ENCODE measurements at regions not wholly inside any gene's neighbourhood (a gene's known extent, or its start where the extent isn't known, plus 50 kb on each side); places are given as distances from the start of the nearest gene placed in this dataset.

- Histone ChIP-seq H3K9me3 (no peaks in the 10 kb centered on the region), H3K4me1 (no peaks in the 10 kb centered on the region), H3K4me3 (no peak overlapping the region), H3K27me3 (no peaks in the 10 kb centered on the region), H3K27ac (no peak overlapping the region), H3K36me3 (no peaks in the 10 kb centered on the region)
- WGBS, 2 donors: 90 to 95% methylated on average over 2 of the region's 2 CpGs
- TF ChIP-seq CTCF (IDR thresholded peaks at IDR 0.05) (no peak), POLR2A (IDR thresholded peaks at IDR 0.05) (no peak), POLR2AphosphoS5 (IDR thresholded peaks at IDR 0.05) (no peak), EP300 (IDR thresholded peaks at IDR 0.05) (no peak)
- no peak for DNase-seq
- intact Hi-C loops (cut with DNase I): no loop called here
Measured at GRCh38 chr17:73889439-73889838, 245.2 kb upstream of the SDK2 start.

- 82 to 88% methylated on average over 8 of the region's 8 CpGs for WGBS, 2 donors
- no peak for DNase-seq
- H3K36me3 ChIP-seq: no peaks in the 10 kb centered on the region
- no peaks in the 10 kb centered on the region for H3K9me3 ChIP-seq
- no peaks in the 10 kb centered on the region for H3K4me1 ChIP-seq
- intact Hi-C loops (cut with DNase I): no loop called here
- no peak overlapping the region for H3K4me3 ChIP-seq
- no peaks in the 10 kb centered on the region for H3K27me3 ChIP-seq
- no peak overlapping the region for H3K27ac ChIP-seq
- TF ChIP-seq POLR2A (IDR thresholded peaks at IDR 0.05): no peak
- no peak for TF ChIP-seq CTCF (IDR thresholded peaks at IDR 0.05)
- no peak for TF ChIP-seq POLR2AphosphoS5 (IDR thresholded peaks at IDR 0.05)
- TF ChIP-seq EP300 (IDR thresholded peaks at IDR 0.05): no peak
Measured at GRCh38 chr17:73890831-73891405, 246.7 kb upstream of the SDK2 start.

- intact Hi-C loops (cut with DNase I): no loop called here
- DNase-seq: no peak
- Histone ChIP-seq H3K9me3 (no peaks in the 10 kb centered on the region), H3K4me1 (no peaks in the 10 kb centered on the region), H3K4me3 (no peak overlapping the region), H3K36me3 (no peaks in the 10 kb centered on the region), H3K27ac (no peak overlapping the region), H3K27me3 (peaks cover 3 to 20% (median 10%) of the 10 kb centered on the region in 3 donors)
- WGBS, 2 donors: 49 to 58% methylated on average over 6 of the region's 6 CpGs
- TF ChIP-seq CTCF (IDR thresholded peaks at IDR 0.05) (no peak), EP300 (IDR thresholded peaks at IDR 0.05) (no peak), POLR2AphosphoS5 (IDR thresholded peaks at IDR 0.05) (no peak), POLR2A (IDR thresholded peaks at IDR 0.05) (no peak)
Measured at GRCh38 chr17:73895157-73895556, 250.9 kb upstream of the SDK2 start.

- intact Hi-C loops (cut with DNase I): no loop called here
- no peaks in the 10 kb centered on the region for H3K9me3 ChIP-seq
- no peaks in the 10 kb centered on the region for H3K36me3 ChIP-seq
- no peak overlapping the region for H3K27ac ChIP-seq
- no peak overlapping the region for H3K4me3 ChIP-seq
- no peak for DNase-seq
- TF ChIP-seq POLR2AphosphoS5 (IDR thresholded peaks at IDR 0.05) (no peak), EP300 (IDR thresholded peaks at IDR 0.05) (no peak), CTCF (IDR thresholded peaks at IDR 0.05) (no peak), POLR2A (IDR thresholded peaks at IDR 0.05) (no peak)
- peaks cover 15 to 38% (median 24%) of the 10 kb centered on the region in 3 donors for H3K27me3 ChIP-seq
- 77% methylated on average over 4 of the region's 4 CpGs for WGBS, 2 donors
- peaks cover 0 to 6% (median 6%) of the 10 kb centered on the region in 4 donors for H3K4me1 ChIP-seq
Measured at GRCh38 chr17:73896966-73897365, 252.7 kb upstream of the SDK2 start.

- DNase-seq: no peak
- no peaks in the 10 kb centered on the region for H3K9me3 ChIP-seq
- no peak overlapping the region for H3K27ac ChIP-seq
- H3K27me3 ChIP-seq: peaks cover 22 to 65% (median 24%) of the 10 kb centered on the region in 3 donors
- WGBS, 2 donors: 94 to 96% methylated on average over 8 of the region's 8 CpGs
- intact Hi-C loops (cut with DNase I): no loop called here
- TF ChIP-seq CTCF (IDR thresholded peaks at IDR 0.05): no peak
- TF ChIP-seq POLR2AphosphoS5 (IDR thresholded peaks at IDR 0.05): no peak
- no peak for TF ChIP-seq EP300 (IDR thresholded peaks at IDR 0.05)
- TF ChIP-seq POLR2A (IDR thresholded peaks at IDR 0.05): no peak
- H3K4me1 ChIP-seq: peaks cover 0 to 14% (median 9%) of the 10 kb centered on the region in 4 donors
- no peak overlapping the region for H3K4me3 ChIP-seq
- H3K36me3 ChIP-seq: no peaks in the 10 kb centered on the region
Measured at GRCh38 chr17:73899839-73900238, 255.6 kb upstream of the SDK2 start.
